ENCODE measurements at regions not wholly inside any gene's neighbourhood (a gene's known extent, or its start where the extent isn't known, plus 50 kb on each side); places are given as distances from the start of the nearest gene placed in this dataset.
A peak's percentile ranks its signal among the peaks of the same experiment; 100 is the strongest.
"Not testable (repeated sequence)": the region's sequence is repeated elsewhere in the genome, so short reads cannot be mapped to it uniquely, and the experiment has no call there.

DNA sequence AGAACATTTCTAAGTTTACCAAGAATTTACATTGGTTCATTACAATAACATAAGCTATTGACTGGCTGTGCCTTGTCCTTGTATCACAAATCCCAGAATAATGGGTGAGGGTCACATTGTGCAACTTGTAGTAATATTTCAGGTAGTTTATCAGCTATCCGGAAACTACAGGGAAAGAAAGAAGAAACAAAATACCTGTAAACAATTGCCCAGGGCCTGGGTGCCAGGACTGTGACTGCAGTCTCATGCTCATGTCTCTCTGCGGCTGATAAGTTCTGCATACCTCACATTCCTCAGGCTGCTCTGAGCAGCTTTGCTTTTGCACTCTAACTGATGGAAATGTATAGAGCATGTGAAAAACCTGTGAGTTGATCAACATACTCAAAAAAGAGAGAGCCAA, 131.8 kb upstream of the TRIM24 start:
- no peak for DNase-seq

DNA sequence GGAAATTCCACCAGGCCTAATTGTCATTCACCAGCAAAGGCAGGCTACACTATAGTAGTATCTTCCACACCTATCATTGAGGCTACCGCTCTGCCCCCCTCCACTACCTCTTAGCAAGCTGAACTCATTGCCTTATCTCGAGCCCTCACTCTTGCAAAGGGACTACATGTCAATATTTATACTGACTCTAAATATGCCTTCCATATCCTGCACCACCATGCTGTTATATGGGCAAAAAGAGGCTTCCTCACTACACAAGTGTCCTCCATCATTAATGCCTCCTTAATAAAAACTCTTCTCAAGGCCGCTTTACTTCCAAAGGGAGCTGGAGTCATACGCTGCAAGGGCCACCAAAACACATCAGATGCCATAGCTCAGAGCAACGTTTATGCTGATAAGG, 127.2 kb upstream of the TRIM24 start:
- not testable (repeated sequence) for DNase-seq

DNA sequence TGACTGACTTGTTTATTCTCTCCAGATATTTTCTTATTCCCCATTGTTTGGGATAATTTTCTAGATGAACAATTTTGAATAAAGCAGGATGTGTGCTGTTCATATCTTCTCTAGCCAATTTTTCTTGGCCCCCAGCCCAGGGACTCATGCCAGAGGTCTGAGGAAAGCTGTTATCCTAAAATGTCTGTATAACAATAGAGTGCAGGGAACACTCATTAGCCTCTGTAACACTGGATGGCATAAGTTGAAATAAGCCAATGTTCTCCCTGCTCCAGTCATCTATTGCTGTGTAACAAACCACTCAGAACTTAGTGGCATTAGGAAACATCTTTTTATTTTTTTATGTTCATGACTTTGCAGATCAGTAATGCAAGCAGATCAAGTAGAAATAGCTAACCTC, 121.7 kb upstream of the TRIM24 start:
- DNase-seq = peak; percentile 53

DNA sequence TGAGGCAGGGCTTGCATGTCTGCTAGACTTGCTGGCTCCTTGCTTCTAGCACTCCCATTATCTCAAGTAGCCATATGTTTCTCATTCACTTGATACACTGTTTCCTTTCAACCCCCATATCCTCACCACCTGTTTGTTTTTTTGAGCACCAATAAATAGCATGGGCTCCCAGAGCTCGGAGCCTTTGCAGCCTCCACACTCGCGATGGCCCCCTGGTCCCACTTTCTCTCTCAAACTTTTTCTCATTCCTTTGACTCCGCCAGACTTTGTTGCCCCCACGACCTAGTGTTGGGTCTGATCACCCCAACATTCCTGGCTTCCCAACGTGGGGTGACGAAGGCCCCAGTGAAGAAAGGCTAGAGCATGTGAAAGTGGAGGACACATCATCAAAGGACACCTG, 120.8 kb upstream of the TRIM24 start:
- not testable (repeated sequence) for DNase-seq

DNA sequence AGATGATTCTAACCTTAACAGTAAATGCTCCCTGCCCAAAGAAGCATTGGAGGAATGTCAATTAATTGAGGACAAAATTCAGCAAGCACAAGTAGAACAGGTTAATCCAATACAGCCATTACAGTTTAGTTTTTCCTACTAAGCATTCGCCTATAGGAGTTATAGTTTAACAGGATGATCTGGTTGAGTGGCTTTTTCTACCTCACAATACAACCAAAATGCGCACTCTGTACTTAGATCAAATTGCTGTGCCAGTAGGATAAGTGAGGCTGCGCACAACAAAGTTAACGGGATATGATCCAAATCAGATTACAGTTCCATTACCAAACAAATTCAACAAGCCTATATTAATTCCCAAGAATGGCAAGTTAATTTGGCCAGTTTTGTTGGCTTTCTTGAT, 117.1 kb upstream of the TRIM24 start:
- no peak for DNase-seq

DNA sequence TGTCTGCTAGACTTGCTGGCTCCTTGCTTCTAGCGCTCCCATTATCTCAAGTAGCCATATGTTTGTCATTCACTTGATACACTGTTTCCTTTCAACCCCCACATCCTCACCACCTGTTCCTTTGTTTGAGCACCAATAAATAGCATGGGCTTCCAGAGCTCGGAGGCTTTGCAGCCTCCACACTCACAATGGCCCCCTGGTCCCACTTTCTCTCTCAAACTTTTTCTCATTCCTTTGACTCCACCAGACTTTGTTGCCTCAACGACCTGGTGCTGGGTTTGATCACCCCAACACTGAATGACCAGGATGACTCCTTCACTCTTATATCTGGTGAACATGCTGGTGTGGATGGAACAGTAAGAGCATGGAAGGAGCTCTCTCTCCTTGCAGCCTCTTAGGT, 114.5 kb upstream of the TRIM24 start:
- DNase-seq = no peak

DNA sequence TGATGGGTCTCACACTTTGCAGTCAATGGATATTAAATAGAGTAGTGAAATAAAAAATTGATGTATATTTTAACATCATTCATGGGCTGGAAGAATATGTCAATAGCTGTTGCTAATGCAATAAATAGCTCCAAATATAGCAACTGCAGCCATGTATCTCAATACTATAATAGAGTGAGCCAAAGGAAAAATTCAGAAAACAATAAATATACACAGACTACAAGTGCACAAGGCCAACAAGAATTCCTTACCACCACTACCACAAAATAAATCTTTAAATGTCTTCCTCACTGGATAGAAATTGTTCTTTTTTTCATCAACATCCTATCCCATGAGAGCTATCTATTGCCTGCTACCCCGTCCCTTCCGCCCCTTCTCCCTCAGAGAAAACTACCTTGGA, 113.1 kb upstream of the TRIM24 start:
- no peak for DNase-seq

DNA sequence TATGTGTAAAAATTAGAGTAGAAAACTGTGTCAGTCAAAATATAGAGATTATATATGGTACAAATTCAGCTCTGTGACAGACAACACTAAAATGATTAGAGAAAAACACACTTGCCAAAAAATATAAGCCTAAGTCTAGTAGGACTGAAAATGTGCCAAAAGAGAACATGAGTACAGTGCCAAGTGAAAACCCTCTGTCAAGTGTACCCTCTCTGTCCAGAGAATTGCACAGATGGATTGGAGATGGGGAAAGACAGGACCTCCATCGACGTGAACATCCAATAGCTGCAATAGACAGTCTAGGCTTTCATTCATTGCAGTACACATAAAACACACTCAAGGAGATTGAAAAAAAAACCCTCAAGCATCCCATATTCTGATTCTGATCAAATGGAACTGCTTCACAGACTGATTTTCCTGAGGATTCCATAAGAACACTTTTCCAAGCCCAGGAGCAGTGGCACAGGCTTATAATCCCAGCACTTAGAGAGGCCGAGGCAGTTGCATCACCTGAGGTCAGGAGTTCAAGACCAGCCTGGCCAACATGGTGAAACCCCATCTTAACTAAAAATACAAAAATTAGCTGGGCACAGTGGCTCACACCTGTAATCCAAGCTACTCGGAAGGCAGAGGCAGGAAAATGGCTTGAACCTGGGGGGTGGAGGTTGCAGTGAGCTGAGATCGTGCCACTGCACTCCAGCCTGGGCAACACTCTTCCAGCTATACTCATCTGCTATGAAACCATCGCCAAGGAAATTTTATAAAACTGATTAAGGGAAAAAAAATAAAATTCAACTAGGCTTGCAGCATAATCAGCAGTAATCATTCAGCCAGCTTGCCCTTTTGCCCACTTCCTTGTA, 110.0 kb upstream of the TRIM24 start:
- no peak for DNase-seq

DNA sequence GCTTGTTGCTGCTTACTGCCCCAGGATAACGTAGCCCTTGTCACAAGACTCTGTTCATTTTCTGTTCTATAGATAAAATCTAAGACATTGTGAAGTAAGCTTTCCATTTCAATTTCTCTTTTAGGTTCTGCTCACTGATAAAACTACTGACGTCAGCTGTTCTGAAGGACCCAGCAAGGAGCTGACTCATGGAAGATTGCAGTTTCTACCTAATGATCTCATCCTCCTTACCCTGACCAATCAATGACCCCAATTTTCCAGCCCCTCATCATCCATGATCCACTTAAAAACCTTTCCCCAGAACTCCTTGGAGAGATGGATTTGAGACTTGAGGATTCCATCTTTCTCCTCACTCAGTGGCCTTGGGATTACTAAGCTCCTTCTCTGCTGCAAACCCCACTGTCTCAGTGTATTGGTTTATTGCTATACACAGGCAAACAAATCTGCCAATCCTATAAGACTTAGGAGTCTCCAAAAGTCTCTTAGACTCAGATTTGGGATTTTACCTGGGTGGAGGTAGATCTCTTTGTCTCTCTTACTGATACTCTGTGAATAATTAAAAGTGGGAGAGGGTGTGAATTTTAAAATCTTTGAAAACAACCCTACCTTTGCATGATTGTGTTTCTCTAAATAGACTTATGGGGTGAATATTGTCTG, 109.2 kb upstream of the TRIM24 start:
- no peak for DNase-seq

DNA sequence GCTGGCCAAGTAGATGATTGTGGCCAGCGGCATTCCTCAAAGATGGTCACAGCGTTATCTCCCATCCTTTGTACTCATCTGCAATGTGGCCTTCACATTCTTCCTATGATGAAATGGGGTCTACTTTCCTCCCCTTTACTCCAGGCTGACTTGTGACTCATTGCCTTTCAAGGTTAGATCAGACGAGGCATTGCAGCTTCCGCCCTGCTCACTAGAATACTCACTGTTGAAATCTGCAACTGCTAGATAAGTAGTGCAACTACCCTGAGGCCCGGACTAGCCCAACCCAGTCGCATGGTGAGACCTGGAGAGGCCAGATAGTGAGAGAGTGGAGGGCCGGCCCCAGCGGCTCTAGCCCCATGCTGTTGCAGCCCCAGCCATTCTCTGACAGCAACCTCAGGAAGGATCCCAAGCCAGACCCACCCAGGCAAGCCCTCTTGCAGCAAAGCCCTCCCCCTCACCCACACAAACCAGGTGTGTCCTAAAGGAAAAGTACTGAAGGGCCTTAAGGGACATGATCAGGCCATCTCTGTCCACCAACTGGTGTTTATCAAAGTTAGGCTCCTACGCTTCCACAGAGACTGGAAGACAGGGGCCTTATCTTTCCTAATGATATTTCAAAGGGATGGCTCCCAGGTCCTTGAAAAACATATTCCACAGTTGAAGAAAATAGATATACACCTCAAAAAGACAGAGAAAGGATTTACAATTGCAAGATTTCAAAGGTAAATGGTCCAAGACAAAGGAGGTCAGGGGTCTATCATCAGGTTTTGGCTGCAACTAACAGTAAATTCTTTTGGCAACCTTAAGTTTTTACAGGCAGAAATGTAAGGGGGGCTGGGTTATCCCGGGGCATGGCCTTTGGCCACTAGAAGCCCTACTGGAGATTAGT, 107.2 kb upstream of the TRIM24 start:
- DNase-seq = no peak

DNA sequence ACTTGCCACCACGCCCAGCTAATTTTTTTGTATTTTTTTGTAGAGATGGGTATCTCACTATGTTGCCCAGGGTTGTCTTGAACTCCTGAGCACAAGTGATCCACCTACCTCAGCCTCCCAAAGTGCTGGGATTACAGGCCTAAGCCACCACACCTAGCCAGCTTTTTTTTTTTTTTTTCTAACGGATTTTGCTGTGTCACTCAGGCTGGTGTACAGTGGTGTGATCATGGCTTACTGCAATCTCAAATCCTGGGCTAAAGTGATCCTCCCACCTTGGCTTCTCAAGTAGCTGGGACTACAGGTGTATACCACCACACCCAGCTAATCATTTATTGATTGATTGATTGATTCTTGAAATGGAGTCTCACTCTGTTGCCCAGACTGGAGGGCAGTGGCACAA, 106.0 kb upstream of the TRIM24 start:
- DNase-seq = no peak

DNA sequence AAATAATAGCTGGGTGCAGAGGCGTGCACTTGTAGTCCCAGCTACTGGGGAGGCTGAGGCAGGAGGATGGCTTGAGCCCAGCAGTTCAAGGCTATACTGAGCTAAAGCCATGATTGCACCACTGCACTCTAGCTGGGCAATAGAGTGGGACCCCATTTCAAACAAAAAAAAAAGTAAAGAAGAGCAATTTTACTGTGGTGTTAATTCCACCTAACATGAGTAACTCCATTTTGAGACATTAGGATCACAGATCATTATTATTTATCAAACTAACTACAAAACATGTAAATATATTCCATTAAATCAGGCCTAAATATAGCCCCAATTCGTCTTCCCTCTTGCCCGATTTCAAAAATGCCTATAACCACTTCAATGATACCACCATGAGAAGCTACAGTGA, 104.8 kb upstream of the TRIM24 start:
- DNase-seq = no peak

DNA sequence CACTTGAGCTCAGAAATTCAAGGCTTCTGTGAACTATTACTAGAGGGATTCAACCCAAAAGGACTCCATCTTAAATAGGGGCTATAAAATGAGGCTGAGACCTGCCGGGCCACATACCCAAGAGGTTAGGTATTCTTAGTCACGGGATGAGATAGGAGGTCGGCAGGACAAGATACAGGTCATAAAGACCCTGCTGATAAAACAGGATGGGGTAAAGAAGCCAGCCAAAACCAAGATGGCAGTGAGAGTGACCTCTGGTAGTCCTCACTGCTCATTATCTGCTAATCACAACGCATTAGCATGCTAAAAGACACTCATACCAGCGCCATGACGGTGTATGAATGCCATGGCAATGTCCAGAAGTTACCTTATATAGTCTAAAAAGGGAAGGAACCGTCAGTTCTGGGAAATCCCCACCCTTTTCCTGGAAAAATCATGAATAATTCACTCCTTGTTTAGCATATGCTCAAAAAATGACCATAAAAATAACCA, 101.2 kb upstream of the TRIM24 start:
- no peak for DNase-seq

DNA sequence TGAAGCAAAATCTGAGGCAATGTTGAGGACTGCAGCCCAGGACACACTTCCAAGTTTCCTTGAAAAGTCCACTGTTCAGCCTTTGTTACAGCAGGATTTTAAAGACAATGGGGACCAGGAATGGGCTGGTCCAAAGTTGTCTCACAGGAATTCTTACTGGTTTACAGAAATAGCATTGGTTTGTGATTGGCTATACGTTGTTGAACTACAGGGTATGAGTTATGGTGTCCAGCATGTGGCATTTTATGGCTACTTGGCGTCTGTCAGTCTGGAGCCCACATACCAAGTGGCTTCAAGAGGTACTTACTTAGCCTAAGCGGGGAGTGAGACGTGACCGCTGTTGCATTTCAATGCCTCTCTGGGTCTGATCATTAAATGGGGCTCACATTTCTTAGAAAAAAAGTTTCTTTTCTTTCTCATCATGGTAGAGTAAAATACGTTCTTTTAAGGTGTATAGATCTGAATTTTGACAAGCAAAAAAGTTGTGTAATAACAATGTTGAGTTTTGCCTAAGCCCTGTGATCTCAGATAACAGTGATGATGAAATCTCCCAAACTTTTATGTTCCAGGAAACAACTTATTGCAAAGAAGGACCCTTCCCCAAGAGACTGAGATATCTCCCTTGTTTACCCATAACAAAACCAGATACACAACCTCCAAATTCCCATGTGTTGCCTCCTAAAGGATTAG, 100.0 kb upstream of the TRIM24 start:
- no peak for DNase-seq

DNA sequence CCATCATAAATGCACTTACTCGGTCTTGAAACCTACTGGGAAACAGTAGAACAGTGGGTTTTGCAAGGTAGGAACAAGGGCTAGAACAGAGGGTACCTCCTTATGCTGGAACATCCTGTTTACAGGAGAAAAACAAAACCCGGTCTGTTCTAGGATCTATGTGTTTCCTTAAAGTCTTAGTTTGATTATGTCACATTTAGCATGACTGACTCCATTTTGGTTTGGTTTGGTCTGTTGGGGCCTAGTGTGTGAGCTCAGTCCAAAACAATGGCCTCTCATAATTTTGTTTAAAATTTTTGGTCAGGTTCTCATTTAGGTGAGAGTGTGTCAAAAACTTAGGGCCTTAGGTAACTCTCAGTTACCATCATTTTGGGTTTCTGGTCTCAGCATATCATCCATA, 96.3 kb upstream of the TRIM24 start:
- DNase-seq = no peak

DNA sequence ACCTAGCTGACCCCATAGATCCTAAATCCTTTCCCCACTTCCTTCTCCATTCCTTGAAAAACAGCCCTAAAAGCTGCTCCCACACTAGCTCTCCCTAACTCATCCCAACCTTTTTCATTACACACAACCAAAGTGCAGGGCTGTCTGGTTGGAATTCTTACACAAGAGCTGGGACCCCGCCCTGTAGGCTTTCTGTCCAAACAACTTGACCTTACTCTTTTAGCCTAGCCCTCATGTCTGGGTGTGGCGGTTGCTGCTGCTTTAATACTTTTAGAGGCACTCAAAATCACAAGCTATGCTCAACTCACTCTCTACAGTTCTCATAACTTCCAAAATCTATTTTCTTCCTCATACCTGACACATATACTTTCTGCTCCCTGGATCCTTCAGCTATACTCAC, 93.9 kb upstream of the TRIM24 start:
- DNase-seq = not testable (repeated sequence)

DNA sequence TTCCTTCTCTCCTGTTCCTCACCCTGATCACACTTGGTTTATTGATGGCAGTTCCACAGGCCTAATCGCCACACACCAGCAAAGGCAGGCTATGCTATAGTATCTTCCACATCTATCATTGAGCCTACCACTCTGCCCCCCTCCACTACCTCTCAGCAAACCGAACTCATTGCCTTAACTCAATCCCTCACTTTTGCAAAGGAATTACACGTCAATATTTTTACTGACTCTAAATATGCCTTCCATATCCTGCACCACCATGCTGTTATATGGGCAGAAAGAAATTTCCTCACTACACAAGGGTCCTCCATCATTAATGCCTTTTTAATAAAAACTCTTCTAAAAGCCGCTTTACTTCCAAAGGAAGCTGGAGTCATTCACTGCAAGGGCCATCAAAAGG, 93.4 kb upstream of the TRIM24 start:
- not testable (repeated sequence) for DNase-seq

DNA sequence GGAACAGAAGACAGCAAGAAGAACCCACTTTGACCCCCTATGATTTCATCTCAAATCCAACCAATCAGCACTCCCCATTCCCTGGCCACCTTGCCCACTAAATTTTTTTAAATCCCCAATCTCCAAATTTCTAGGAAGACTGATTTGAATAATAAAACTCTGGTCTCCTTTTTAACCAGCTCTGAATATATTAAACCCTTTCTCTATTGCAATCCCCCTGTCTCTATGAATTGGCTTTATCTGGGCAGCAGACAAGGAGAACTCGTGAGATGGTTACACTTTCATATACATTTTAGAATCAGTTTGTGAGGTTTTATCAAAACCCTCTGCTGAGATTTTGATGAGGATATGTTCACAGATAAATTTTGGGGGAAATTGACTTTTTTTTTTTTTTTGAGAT, 90.3 kb upstream of the TRIM24 start:
- no peak for DNase-seq

DNA sequence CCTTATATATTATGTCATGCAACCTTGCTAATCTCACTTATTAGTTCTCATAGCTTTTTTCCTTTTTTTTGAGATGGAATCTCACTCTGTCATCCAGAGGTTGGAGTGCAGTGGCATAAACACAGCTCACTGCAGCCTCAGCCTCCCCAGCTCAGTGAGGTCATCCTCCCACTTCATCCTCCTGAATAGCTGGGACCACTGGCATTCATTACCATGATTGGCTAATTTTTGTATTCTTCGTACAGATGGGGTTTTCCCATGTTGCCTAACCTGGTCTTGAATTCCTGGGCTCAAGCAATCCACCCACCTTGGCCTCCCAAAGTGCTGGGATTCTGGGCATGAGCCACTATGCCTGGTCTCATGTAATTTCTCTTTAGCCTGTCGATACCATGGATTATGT, 89.1 kb upstream of the TRIM24 start:
- no peak for DNase-seq

DNA sequence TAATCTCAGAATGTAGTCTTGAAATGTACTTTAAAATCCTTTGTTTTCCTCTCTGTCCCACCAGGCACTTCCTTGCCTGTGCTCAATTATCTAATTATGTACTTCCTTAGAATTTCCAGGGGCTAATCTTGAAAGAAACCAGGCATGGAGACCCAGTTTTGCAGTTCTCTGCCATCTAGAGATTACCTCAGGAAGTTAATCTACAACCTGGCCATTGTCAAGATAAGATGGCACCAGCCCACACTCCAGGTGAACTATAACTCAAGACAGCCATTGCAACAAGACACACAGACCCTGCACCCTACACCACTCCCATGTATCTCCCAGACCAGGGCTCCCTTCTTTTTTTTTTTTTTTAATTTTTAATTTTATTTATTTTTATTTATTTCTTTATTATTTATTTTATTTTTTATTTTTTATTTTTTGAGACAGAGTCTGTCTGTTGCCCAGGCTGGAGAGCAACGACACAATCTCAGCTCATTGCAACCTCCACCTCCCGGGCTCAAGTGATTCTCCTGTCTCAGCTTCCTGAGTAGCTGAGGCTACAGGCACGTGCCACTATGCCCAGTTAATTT, 85.9 kb upstream of the TRIM24 start:
- DNase-seq = no peak

DNA sequence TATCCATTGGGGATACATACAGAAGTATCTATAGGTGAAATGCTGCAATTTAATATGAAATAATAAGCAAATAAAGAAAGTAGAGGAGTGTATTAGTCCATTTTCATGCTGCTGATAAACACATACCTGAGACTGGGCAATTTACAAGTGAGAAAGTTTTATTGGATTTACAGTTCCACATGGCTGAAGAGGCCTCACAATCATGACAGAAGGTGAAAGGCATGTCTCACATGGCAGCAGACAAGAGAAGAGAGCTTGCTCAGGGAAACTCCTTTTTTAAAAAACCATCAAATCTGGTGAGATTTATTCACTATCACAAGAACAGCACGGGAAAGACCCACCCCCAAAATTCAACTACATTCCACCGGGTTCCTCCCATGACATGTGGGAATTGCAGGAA, 82.8 kb upstream of the TRIM24 start:
- DNase-seq = no peak
